Common myeloid progenitor, CD34-positive (primary cell): ENCODE measurements at regions not wholly inside any gene's neighbourhood (a gene's known extent, or its start where the extent isn't known, plus 50 kb on each side); places are given as distances from the start of the nearest gene placed in this dataset.

Source experiments
- CTCF ChIA-PET: fragments of 350-600 bp; sonication (Branson Sonifier 250); formaldehyde crosslinking; loops from one replicate; lab custom pipeline; 2021; ENCODE audit warnings: antibody characterized with exemption; lab: Charles Lee
- POLR2A ChIA-PET: fragments of 350-600 bp; sonication (Branson Sonifier 250); formaldehyde crosslinking; loops from one replicate; lab custom pipeline; 2021; ENCODE audit warnings: antibody characterized with exemption; lab: Charles Lee
- DNase-seq, 3 donors: peaks; one replicate each; pipeline versions ENCODE4 v3.0.0 to v3.0.0-alpha.2; 2013
- H3K27ac ChIP-seq, 2 experiments: 1 replicate in 1 of 2; 2 replicates in 1 of 2; pipeline ENCODE4 v1.7.0; 2013; ENCODE audit warnings: inconsistent platforms in 2 of 2, low read length in 2 of 2, mild to moderate bottlenecking in 2 of 2, low read depth in 1 of 2, moderate library complexity in 1 of 2; ENCODE audit not compliant: severe bottlenecking in 2 of 2, insufficient read depth in 1 of 2, poor library complexity in 1 of 2
- H3K27me3 ChIP-seq, 5 experiments: replicated peaks in 2 of 5; 1 replicate in 3 of 5; 2 replicates in 2 of 5; pipeline versions ENCODE4 v1.6.1 to v1.7.0; 2013; ENCODE audit warnings: low read length in 4 of 5, mild to moderate bottlenecking in 2 of 5, moderate library complexity in 2 of 5, inconsistent platforms in 1 of 5; ENCODE audit not compliant: insufficient read depth in 5 of 5, control insufficient read depth in 4 of 5
- H3K36me3 ChIP-seq, 4 experiments: 1 replicate in 2 of 4; 2 replicates in 2 of 4; pipeline versions ENCODE4 v1.6.1 to v1.7.0; 2013; ENCODE audit warnings: low read length in 3 of 4, control low read depth in 1 of 4, mild to moderate bottlenecking in 1 of 4; ENCODE audit not compliant: control insufficient read depth in 4 of 4, insufficient read depth in 4 of 4
- H3K4me1 ChIP-seq, 4 experiments: 1 replicate in 3 of 4; 2 replicates in 1 of 4; pipeline versions ENCODE4 v1.6.1 to v1.7.1; 2013; ENCODE audit warnings: low read length in 3 of 4, mild to moderate bottlenecking in 3 of 4, control low read depth in 1 of 4, inconsistent platforms in 1 of 4, moderate library complexity in 1 of 4; ENCODE audit not compliant: control insufficient read depth in 4 of 4, insufficient read depth in 4 of 4; ENCODE audit errors: control extremely low read depth in 1 of 4
- H3K4me3 ChIP-seq, 7 experiments: 1 replicate in 4 of 7; 2 replicates in 3 of 7; pipeline versions ENCODE4 v1.5.1 to v1.7.0; 2013; ENCODE audit warnings: mild to moderate bottlenecking in 7 of 7, low read length in 6 of 7, moderate library complexity in 6 of 7, inconsistent platforms in 2 of 7, low read depth in 2 of 7, control low read depth in 1 of 7; ENCODE audit not compliant: insufficient read depth in 4 of 7, control insufficient read depth in 1 of 7; ENCODE audit errors: extremely low read depth in 1 of 7
- H3K9me3 ChIP-seq, 5 experiments: 1 replicate in 4 of 5; 2 replicates in 1 of 5; pipeline versions ENCODE4 v1.6.1 to v1.7.1; 2013; ENCODE audit warnings: low read length in 4 of 5, mild to moderate bottlenecking in 2 of 5, inconsistent platforms in 1 of 5, low read depth in 1 of 5, moderate library complexity in 1 of 5; ENCODE audit not compliant: control insufficient read depth in 4 of 5, insufficient read depth in 2 of 5; ENCODE audit errors: control extremely low read depth in 1 of 5
- WGBS: methylation state at CpG from one replicate; pipeline ENCODE4 v1.1.5; 2013; ENCODE audit not compliant: insufficient coverage; 5-methylcytosine and 5-hydroxymethylcytosine counted together

DNA sequence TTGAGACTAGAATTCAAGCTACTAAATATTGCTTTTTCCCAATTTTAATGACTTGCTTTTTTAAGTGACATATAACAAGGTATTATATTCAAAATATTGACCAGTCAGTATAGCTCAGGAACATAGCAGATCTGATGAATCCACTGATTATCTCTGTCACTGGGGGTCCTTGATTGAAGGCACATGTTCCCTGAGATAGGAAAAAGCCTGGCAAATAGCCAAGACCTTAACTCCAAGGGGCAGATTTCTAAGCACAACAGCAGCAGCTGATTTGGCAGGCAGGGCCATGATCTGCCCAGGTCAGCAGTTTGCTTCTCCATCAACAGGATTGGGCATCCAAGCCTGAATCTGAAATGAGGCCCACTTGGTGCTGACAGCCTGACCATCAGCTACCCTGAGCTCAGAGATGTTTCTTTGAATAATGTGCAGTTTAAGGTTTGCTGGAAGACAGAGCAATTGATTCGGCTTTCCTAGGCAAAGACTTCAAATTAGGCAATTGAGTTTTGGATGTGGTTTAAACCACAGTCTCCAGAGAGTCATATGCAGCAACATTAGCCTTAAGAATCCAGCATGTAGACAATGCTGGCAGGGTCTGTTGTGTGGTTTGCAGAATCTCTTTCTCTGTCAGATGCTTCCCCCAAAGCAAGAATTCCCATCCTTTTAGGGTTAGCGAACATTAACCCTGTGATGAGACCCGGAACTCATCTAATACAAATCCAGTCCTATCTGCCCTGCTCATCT is 352.6 kb downstream of the ADRA2A start:
- DNase-seq: no peak

DNA sequence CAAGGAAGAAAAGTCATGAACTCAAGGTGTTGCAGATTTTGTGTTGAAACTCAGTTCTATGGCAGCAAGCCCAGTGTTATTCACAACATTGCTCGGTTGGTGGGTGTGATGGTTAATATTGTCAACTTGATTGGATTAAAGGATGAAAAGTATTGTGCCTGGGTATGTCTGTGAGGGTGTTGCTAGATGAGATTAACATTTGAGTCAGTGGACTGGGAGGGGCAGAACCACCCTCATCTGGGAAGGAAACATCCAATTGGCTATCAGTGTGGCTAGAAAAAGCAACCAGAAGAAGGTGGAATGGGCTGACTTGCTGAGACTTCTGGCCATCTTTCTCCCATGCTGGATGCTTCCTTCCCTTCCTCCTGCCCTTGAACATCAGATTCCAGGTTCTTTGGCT is 353.2 kb downstream of the ADRA2A start:
- H3K4me3 ChIP-seq: no peak overlapping the region
- no peaks in the 10 kb centered on the region for H3K27me3 ChIP-seq
- no peaks in the 10 kb centered on the region for H3K4me1 ChIP-seq
- ChIA-PET CTCF (no interaction called here), POLR2A (no interaction called here)
- H3K9me3 ChIP-seq: no peaks in the 10 kb centered on the region
- H3K36me3 ChIP-seq: no peaks in the 10 kb centered on the region
- WGBS: 100% methylated on average over 1 of the region's 1 CpG
- DNase-seq: peak in 1 of 3 donors; percentile 1
- no peak overlapping the region for H3K27ac ChIP-seq

More for the DNA sequence above, 352.6 kb downstream of the ADRA2A start:
- H3K4me3 ChIP-seq: no peak overlapping the region
- ChIA-PET POLR2A (no interaction called here), CTCF (no interaction called here)
- H3K9me3 ChIP-seq: no peaks in the 10 kb centered on the region
- no peak overlapping the region for H3K27ac ChIP-seq
- H3K36me3 ChIP-seq: no peaks in the 10 kb centered on the region
- no peaks in the 10 kb centered on the region for H3K4me1 ChIP-seq
- H3K27me3 ChIP-seq: no peaks in the 10 kb centered on the region
- WGBS: no CpG with 5 or more reads among the region's 3 CpGs

DNA sequence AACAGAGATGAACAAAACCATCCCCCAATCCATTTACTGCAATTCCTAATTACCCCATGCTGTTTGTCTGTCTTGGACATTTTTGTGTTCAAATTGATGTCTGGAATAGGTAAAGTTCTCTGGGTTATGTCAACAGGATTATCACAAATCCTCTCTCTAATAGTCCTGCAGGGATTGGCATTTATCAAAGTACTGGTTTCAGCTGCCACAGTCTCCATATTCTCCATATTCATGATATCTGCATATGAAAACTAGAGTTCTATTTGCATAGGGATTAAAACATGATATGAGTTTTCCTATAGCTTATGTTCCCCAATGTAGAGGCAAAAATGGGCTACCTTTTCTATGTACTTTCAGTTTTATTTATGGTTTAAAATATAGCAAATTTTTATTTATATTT is 355.8 kb downstream of the ADRA2A start:
- Histone ChIP-seq H3K36me3 (no peaks in the 10 kb centered on the region), H3K27me3 (no peaks in the 10 kb centered on the region), H3K9me3 (no peaks in the 10 kb centered on the region), H3K27ac (no peak overlapping the region), H3K4me1 (no peaks in the 10 kb centered on the region), H3K4me3 (no peak overlapping the region)
- CTCF ChIA-PET: no interaction called here
- POLR2A ChIA-PET: no interaction called here
- DNase-seq: no peak

DNA sequence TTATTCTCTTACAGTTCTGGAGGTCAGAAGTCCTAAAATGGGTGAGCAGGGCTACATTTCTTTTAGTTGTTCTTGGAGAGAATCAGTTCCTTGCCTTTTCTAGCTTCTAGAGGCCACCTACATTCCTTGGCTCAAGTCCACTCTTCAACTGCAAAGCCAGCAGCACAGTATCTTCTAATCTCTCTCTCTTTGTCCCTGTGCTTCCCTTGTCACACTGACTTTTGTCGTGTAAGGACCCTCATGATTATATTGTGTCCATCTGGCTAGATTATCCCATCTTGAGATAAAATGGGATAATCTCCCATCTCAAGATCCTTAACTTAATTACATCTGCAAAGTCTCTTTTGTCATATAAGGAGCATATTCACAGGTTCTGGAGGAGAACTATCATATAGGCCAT is 359.0 kb downstream of the ADRA2A start:
- Histone ChIP-seq H3K36me3 (no peaks in the 10 kb centered on the region), H3K4me3 (no peak overlapping the region), H3K27me3 (peaks cover 0 to 3% (median 0%) of the 10 kb centered on the region in 5 experiments), H3K4me1 (no peaks in the 10 kb centered on the region), H3K9me3 (peaks cover 0 to 3% (median 0%) of the 10 kb centered on the region in 5 experiments), H3K27ac (no peak overlapping the region)
- ChIA-PET CTCF (no interaction called here), POLR2A (no interaction called here)
- WGBS: no CpG with 5 or more reads among the region's 1 CpG
- no peak for DNase-seq

DNA sequence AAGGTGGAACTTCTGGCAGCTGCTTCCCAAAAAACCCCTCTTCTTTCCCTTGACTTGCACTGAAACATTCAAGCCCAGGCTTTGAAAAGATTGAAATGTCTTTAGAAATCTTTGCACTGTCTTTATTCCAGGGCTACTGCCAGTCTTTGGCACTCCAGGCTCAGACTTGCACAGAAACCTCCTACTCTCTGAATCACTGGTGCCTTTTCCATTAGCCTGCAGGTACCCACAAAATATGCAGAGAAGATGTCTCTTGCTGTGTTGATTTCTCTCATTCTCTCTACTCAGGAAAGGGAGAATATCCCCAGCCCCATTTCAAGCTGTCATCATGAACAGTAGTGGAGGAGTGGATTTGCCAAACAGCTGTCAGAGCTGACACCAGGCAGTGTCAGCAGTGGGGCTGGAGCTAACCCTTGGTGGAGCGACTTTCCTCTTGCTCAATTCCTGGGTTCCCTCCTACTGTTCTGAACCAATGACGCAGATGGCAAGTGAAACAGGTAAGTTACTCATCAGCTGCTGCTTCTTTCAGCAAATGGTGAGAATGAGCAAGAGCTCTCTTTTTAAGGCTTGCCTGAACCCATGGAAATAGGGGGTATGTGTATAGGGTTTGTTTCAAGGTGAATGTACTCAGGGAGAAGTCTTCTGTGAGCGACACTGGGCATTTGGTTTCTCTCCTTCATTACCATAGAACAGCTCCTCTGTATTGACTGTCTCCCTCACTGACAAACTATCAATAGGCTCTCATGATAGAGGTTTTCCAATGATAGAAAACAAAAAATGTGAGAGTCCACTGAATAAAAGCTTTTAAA is 362.4 kb downstream of the ADRA2A start:
- Histone ChIP-seq H3K27me3 (peaks cover 0 to 3% (median 0%) of the 10 kb centered on the region in 5 experiments), H3K27ac (no peak overlapping the region), H3K9me3 (peaks cover 0 to 3% (median 0%) of the 10 kb centered on the region in 5 experiments), H3K4me1 (no peaks in the 10 kb centered on the region), H3K4me3 (no peak overlapping the region), H3K36me3 (no peaks in the 10 kb centered on the region)
- POLR2A ChIA-PET: no interaction called here
- 92% methylated on average over 2 of the region's 3 CpGs for WGBS
- CTCF ChIA-PET: no interaction called here
- DNase-seq: no peak

DNA sequence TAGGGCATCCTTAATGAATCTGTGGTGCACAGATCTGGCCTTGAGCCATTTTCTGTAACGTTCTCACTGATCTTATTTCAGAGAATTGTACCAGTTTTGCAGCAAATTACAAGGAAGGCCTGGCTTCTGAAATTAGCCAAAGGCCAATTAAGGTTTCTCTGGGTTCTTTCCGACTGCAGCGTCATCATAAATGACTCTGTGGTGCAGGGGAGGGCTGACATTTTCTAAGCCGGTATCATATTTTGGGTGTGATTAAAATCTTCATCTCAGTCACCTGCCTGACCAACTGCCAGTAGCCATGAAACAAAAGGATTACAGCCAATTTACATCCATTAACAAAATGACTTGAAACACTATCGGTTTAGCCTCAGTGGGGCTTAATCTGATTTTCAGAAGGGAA is 363.7 kb downstream of the ADRA2A start:
- Histone ChIP-seq H3K4me3 (no peak overlapping the region), H3K9me3 (peaks cover 0 to 3% (median 0%) of the 10 kb centered on the region in 5 experiments), H3K27me3 (peaks cover 0 to 3% (median 0%) of the 10 kb centered on the region in 5 experiments), H3K4me1 (no peaks in the 10 kb centered on the region), H3K27ac (no peak overlapping the region), H3K36me3 (no peaks in the 10 kb centered on the region)
- POLR2A ChIA-PET: no interaction called here
- no peak for DNase-seq
- 93% methylated on average over 3 of the region's 5 CpGs for WGBS
- CTCF ChIA-PET: no interaction called here

DNA sequence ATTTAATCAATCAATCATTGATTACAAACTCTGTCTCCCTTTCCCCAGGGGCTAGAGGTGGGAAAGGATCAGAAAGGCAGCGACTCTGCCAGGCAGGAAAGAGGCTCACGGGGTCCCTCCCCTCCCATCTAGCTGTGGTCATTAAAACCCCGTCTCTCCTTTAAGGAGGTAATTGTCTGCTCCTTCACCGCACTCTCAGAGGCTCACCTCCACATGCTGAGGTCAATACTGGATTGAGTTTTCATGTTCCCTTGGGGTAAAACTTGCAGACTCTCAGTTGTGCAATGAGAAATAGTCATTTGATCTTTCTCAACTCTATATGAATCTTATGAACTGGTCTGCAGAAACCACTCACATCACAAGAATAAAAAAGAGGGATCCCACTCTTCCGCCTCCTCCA is 368.8 kb downstream of the ADRA2A start:
- ChIA-PET POLR2A (no interaction called here), CTCF (no interaction called here)
- DNase-seq: no peak
- Histone ChIP-seq H3K4me3 (no peak overlapping the region), H3K4me1 (no peaks in the 10 kb centered on the region), H3K36me3 (no peaks in the 10 kb centered on the region), H3K27me3 (no peaks in the 10 kb centered on the region), H3K9me3 (peaks cover 0 to 1% (median 0%) of the 10 kb centered on the region in 5 experiments), H3K27ac (no peak overlapping the region)
- 33% methylated on average over 3 of the region's 5 CpGs for WGBS
